ENCODE measurements at regions not wholly inside any gene's neighbourhood (a gene's known extent, or its start where the extent isn't known, plus 50 kb on each side); places are given as distances from the start of the nearest gene placed in this dataset.

DNA sequence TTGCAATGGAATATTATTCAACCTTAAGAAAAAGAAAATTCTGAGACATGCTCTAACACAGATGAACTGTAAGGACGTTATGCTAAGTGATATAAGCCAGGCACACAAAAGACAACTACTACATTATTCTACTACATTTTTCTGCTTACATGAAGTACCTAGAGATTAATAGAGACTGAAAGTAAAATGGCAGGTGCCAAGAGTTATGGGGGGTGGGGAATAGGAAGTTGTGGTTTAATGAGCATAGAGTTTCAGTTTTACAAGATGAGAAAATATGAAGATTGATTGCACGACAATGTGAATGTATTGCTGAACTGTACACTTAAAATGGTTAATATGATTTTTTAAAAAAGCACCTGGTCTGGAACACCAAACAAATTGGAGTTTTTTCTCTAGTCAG is 1231.6 kb upstream of the DDX18 start:
- Histone ChIP-seq H3K27ac (replicated peaks) (no peak overlapping the region), H3K4me3 (no peak overlapping the region), H3K9me3 (replicated peaks) (peaks cover 9% of the 10 kb centered on the region), H3K36me3 (no peaks in the 10 kb centered on the region), H3K4me1 (no peaks in the 10 kb centered on the region), H3K27me3 (ENCODE audit: low read depth) (no peaks in the 10 kb centered on the region)
- intact Hi-C loops (cut with micrococcal nuclease): no loop called here
- DNase-seq: no peak
- TF ChIP-seq, protein P1, sequence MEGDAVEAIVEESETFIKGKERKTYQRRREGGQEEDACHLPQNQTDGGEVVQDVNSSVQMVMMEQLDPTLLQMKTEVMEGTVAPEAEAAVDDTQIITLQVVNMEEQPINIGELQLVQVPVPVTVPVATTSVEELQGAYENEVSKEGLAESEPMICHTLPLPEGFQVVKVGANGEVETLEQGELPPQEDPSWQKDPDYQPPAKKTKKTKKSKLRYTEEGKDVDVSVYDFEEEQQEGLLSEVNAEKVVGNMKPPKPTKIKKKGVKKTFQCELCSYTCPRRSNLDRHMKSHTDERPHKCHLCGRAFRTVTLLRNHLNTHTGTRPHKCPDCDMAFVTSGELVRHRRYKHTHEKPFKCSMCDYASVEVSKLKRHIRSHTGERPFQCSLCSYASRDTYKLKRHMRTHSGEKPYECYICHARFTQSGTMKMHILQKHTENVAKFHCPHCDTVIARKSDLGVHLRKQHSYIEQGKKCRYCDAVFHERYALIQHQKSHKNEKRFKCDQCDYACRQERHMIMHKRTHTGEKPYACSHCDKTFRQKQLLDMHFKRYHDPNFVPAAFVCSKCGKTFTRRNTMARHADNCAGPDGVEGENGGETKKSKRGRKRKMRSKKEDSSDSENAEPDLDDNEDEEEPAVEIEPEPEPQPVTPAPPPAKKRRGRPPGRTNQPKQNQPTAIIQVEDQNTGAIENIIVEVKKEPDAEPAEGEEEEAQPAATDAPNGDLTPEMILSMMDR (IDR thresholded peaks at IDR 0.05; ENCODE audit: borderline replicate concordance): no peak

DNA sequence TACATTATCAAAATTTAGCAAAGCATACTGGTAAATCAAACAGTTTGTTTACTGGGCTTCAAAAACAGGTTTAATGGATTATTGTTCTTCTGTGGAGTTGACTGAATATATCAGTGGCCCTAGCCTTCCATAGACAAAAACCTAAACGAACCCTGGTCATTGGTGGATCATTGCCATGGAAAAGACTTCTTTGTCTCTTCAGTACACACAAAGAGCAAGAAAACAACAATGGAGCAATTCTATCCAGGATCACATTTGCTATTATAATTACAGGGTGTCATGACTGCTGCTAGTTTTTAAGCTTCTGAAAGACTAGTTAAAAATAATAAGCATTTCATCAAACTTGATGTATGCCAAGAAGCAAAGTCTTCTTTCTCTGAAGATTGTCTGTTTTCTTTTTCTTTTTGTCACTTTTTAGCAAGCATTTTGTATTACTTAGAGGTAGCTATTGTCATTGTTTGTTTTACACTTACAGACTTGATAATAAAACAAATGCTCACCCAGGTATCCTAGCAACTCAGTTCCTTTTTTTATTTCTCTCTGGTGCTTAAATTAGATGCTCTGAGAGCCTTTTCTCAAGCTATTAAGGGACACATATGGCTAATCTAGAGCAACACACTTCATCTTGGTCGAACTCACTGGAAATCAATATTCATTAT is 1228.7 kb upstream of the DDX18 start:
- Histone ChIP-seq H3K36me3 (no peaks in the 10 kb centered on the region), H3K4me3 (no peak overlapping the region), H3K4me1 (no peaks in the 10 kb centered on the region), H3K27ac (replicated peaks) (no peak overlapping the region), H3K9me3 (replicated peaks) (peaks cover 26% of the 10 kb centered on the region), H3K27me3 (ENCODE audit: low read depth) (no peaks in the 10 kb centered on the region)
- TF ChIP-seq, protein P1 (IDR thresholded peaks at IDR 0.05; ENCODE audit: borderline replicate concordance): no peak
- intact Hi-C loops (cut with micrococcal nuclease): no loop called here
- DNase-seq: no peak

DNA sequence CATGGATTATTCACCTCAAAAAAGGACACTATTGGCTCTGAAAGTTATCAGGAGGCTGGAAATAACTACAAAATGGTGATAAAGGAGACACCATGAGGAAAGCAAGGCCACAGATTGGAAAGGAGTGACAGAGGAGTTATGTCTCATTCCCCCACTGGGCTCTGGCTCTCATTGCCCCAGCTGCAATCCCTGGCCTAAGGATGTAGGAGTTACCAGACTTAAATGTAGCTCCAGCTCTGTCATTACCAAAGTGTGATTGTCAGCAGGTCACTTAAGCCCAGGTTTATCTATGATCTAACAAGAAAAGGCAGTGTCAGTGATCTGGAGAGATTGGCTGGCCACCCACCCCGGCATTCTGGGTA is 1228.2 kb upstream of the DDX18 start:
- intact Hi-C loops (cut with micrococcal nuclease): no loop called here
- H3K36me3 ChIP-seq: no peaks in the 10 kb centered on the region
- H3K4me3 ChIP-seq: no peak overlapping the region
- no peaks in the 10 kb centered on the region for H3K27me3 ChIP-seq (ENCODE audit: low read depth)
- TF ChIP-seq, protein P1 (IDR thresholded peaks at IDR 0.05; ENCODE audit: borderline replicate concordance): no peak
- H3K27ac ChIP-seq (replicated peaks): no peak overlapping the region
- H3K9me3 ChIP-seq (replicated peaks): peaks cover 27% of the 10 kb centered on the region
- H3K4me1 ChIP-seq: no peaks in the 10 kb centered on the region
- no peak for DNase-seq

All from left ventricle myocardium inferior (tissue), 1 donor.